ENCODE measurements at regions not wholly inside any gene's neighbourhood (a gene's known extent, or its start where the extent isn't known, plus 50 kb on each side); places are given as distances from the start of the nearest gene placed in this dataset.

- no peaks in the 10 kb centered on the region for H3K36me3 ChIP-seq
- no peak overlapping the region for H3K27ac ChIP-seq
- no peaks in the 10 kb centered on the region for H3K27me3 ChIP-seq
- peaks cover 32% of the 10 kb centered on the region for H3K4me1 ChIP-seq
- TF ChIP-seq EP300 (IDR thresholded peaks at IDR 0.05) (no peak), POLR2AphosphoS5 (IDR thresholded peaks at IDR 0.05) (no peak)
- no peaks in the 10 kb centered on the region for H3K9me3 ChIP-seq
- no peak for DNase-seq (ENCODE audit: low spot score in 2 of 2)
- no peak overlapping the region for H3K4me3 ChIP-seq
- 88% methylated on average over 2 of the region's 2 CpGs for WGBS
These were observed 259.2 kb upstream of the SLC14A2 start for GRCh38 chr18:45355944-45356520.

GRCh38 chr18:45357686-45358470, 257.4 kb upstream of the SLC14A2 start:
- 47% methylated on average over 5 of the region's 5 CpGs for WGBS

DNA sequence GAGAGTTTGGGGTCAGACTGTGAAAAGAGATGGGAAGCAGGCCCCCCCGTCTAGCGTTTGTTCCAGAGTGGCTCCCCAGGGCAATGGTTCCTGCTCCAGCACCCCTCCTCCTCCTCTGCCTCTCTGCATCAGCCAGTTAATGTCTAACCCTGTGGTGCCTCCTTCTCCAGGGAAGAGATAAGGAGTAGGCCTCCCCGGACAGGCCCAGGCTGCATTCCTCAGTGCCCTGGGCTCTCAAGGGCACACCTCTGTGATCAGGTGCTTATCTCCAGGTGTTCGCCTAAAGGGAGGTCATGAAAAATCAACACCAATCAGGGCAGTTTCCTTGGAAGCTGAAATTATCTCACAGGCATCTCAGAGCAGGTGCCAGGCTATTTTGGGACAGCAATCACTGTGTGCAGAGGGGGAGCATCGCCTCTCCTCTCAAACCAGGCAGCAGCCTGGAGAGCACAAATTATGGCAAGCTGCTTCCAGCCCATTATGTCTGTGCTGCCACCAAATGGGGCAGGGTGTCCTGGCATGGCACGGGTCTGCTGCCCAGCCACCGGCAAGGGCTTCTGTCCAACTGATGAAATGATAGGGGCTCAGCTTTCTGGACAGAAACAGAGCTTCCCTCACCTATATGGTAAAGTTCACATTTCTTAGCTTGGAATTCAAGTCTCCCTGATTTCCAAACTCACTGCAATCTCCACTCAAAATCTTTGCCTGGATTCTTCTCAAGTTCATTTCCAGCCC, 255.8 kb upstream of the SLC14A2 start:
- H3K27ac ChIP-seq: no peak overlapping the region
- no peaks in the 10 kb centered on the region for H3K36me3 ChIP-seq
- 65% methylated on average over 5 of the region's 7 CpGs for WGBS
- no peak for DNase-seq (ENCODE audit: low spot score in 2 of 2)
- no peaks in the 10 kb centered on the region for H3K9me3 ChIP-seq
- H3K4me3 ChIP-seq: no peak overlapping the region
- TF ChIP-seq POLR2AphosphoS5 (IDR thresholded peaks at IDR 0.05) (no peak), POLR2A (IDR thresholded peaks at IDR 0.05) (no peak), CTCF (IDR thresholded peaks at IDR 0.05) (no peak), EP300 (IDR thresholded peaks at IDR 0.05) (no peak)
- no peaks in the 10 kb centered on the region for H3K27me3 ChIP-seq
- H3K4me1 ChIP-seq: peaks cover 22% of the 10 kb centered on the region

More at GRCh38 chr18:45357686-45358470, 257.4 kb upstream of the SLC14A2 start:
- no peak for DNase-seq (ENCODE audit: low spot score in 2 of 2)
- Histone ChIP-seq H3K27ac (no peak overlapping the region), H3K27me3 (no peaks in the 10 kb centered on the region), H3K4me1 (peaks cover 36% of the 10 kb centered on the region), H3K9me3 (no peaks in the 10 kb centered on the region), H3K4me3 (no peak overlapping the region), H3K36me3 (no peaks in the 10 kb centered on the region)
- no peak for TF ChIP-seq POLR2A (IDR thresholded peaks at IDR 0.05)
- no peak for TF ChIP-seq CTCF (IDR thresholded peaks at IDR 0.05)
- TF ChIP-seq POLR2AphosphoS5 (IDR thresholded peaks at IDR 0.05): no peak
- no peak for TF ChIP-seq EP300 (IDR thresholded peaks at IDR 0.05)

DNA sequence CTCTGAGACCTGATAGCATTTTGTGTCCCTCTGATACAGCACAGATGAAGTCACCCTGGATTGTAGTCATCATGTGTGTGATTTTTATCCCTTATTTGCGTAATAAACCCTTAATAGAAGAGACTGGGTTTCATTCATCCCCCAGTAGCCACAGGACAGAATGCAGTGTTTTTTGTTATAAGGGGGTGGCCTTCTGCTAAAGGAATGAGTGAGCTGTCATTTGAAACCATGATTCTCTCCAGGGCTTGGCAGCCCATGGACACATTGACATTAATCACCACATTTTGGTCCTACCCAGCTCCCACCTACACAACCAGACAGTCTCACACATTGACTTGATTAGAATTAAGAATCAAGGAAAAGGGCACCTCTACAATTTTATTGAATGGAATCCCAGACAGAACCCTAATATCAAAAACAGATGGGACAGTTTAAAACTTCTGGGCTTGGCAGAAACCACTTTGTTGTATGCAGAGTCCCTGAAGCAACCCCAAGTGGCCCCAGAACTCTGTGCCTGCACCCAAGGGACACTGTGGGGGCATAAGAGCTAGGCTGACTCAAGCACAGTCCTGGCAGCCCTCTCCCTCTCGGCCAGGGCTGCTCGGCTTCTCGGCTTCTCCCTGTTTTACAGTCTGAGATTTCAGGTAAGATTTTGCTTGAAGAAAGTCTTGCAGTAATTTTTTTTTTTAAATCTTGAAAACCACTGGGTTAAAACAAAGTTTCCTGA, 254.0 kb upstream of the SLC14A2 start:
- 66% methylated on average over 4 of the region's 4 CpGs for WGBS
- Histone ChIP-seq H3K4me1 (peaks cover 22% of the 10 kb centered on the region), H3K9me3 (no peaks in the 10 kb centered on the region), H3K27ac (no peak overlapping the region), H3K27me3 (no peaks in the 10 kb centered on the region), H3K36me3 (no peaks in the 10 kb centered on the region), H3K4me3 (no peak overlapping the region)
- no peak for TF ChIP-seq CTCF (IDR thresholded peaks at IDR 0.05)
- TF ChIP-seq POLR2AphosphoS5 (IDR thresholded peaks at IDR 0.05): no peak
- no peak for TF ChIP-seq POLR2A (IDR thresholded peaks at IDR 0.05)
- TF ChIP-seq EP300 (IDR thresholded peaks at IDR 0.05): no peak
- DNase-seq (ENCODE audit: low spot score in 2 of 2): no peak

GRCh38 chr18:45363196-45363595, 252.1 kb upstream of the SLC14A2 start:
- TF ChIP-seq POLR2A (IDR thresholded peaks at IDR 0.05) (no peak), CTCF (IDR thresholded peaks at IDR 0.05) (no peak), POLR2AphosphoS5 (IDR thresholded peaks at IDR 0.05) (no peak), EP300 (IDR thresholded peaks at IDR 0.05) (no peak)
- no peak for DNase-seq (ENCODE audit: low spot score in 2 of 2)
- 87% methylated on average over 4 of the region's 4 CpGs for WGBS

More at GRCh38 chr18:45363196-45363595, 252.1 kb upstream of the SLC14A2 start:
- H3K36me3 ChIP-seq: no peaks in the 10 kb centered on the region
- no peaks in the 10 kb centered on the region for H3K9me3 ChIP-seq
- H3K27me3 ChIP-seq: no peaks in the 10 kb centered on the region
- H3K27ac ChIP-seq: no peak overlapping the region
- peaks cover 12% of the 10 kb centered on the region for H3K4me1 ChIP-seq
- H3K4me3 ChIP-seq: no peak overlapping the region
